Stimulated activated CD4-positive, alpha-beta T cell treated with anti-CD3 and anti-CD28 coated beads, TNF-alpha, amount 100 ng/mL, for 24 hours (primary cell): ENCODE measurements at regions not wholly inside any gene's neighbourhood (a gene's known extent, or its start where the extent isn't known, plus 50 kb on each side); places are given as distances from the start of the nearest gene placed in this dataset.
"Not testable (repeated sequence)": the region's sequence is repeated elsewhere in the genome, so short reads cannot be mapped to it uniquely, and the experiment has no call there.

ENCODE experiments used
- DNase-seq, 3 experiments: peaks; one replicate each; pipeline ENCODE4 v3.0.0-alpha.2; 2020; ENCODE audit warnings: low read depth in 3 of 3

- DNase-seq = no peak
Measured at GRCh38 chr18:1483385-1483784, 578.7 kb downstream of the ADCYAP1 start.

GRCh38 chr18:1487457-1487856 lies 582.8 kb downstream of the ADCYAP1 start:
- no peak for DNase-seq

- no peak for DNase-seq
Measured at GRCh38 chr18:1488394-1488793, 583.7 kb downstream of the ADCYAP1 start.

GRCh38 chr18:1488957-1489356 lies 584.3 kb downstream of the ADCYAP1 start:
- no peak for DNase-seq

- no peak for DNase-seq
Measured at GRCh38 chr18:1495387-1495786, 590.7 kb downstream of the ADCYAP1 start.

GRCh38 chr18:1496096-1496495 lies 591.4 kb downstream of the ADCYAP1 start:
- no peak for DNase-seq

- no peak for DNase-seq
Measured at GRCh38 chr18:1498216-1498615, 593.5 kb downstream of the ADCYAP1 start.

GRCh38 chr18:1499265-1499664 lies 594.6 kb downstream of the ADCYAP1 start:
- DNase-seq = no peak

GRCh38 chr18:1503847-1504246 lies 599.2 kb downstream of the ADCYAP1 start:
- no peak for DNase-seq

GRCh38 chr18:1505856-1506255 lies 601.2 kb downstream of the ADCYAP1 start:
- no peak for DNase-seq

- no peak for DNase-seq
Measured at GRCh38 chr18:1510542-1511179, 606.0 kb downstream of the ADCYAP1 start.

- DNase-seq = no peak
Measured at GRCh38 chr18:1511619-1512311, 607.1 kb downstream of the ADCYAP1 start.

- DNase-seq = no peak
Measured at GRCh38 chr18:1513519-1513918, 608.8 kb downstream of the ADCYAP1 start.

GRCh38 chr18:1521588-1522248 lies 617.0 kb downstream of the ADCYAP1 start:
- not testable (repeated sequence) for DNase-seq

GRCh38 chr18:1522249-1522615 lies 617.6 kb downstream of the ADCYAP1 start:
- no peak for DNase-seq

GRCh38 chr18:1526991-1527390 lies 622.3 kb downstream of the ADCYAP1 start:
- DNase-seq = no peak

- no peak for DNase-seq
Measured at GRCh38 chr18:1527805-1528204, 623.1 kb downstream of the ADCYAP1 start.

- DNase-seq = no peak
Measured at GRCh38 chr18:1528447-1528846, 623.8 kb downstream of the ADCYAP1 start.

GRCh38 chr18:1528964-1529509 lies 624.4 kb downstream of the ADCYAP1 start:
- DNase-seq = no peak

GRCh38 chr18:1530650-1531049 lies 626.0 kb downstream of the ADCYAP1 start:
- DNase-seq = no peak

GRCh38 chr18:1539276-1539675 lies 634.6 kb downstream of the ADCYAP1 start:
- no peak for DNase-seq

GRCh38 chr18:1541478-1541877 lies 636.8 kb downstream of the ADCYAP1 start:
- no peak for DNase-seq

GRCh38 chr18:1542230-1542774 lies 637.6 kb downstream of the ADCYAP1 start:
- no peak for DNase-seq
